SK-N-SH treated with all-trans-retinoic acid at 6 μM for 48 hours (cell line): ENCODE measurements at regions not wholly inside any gene's neighbourhood (a gene's known extent, or its start where the extent isn't known, plus 50 kb on each side); places are given as distances from the start of the nearest gene placed in this dataset.

Experiments used
- BACH2 ChIP-seq: fragments of 250-450 bp; sonication (Bioruptor Pico); IDR thresholded peaks from 2 replicates; pipeline ENCODE4 v1.9.0; 2021; ENCODE audit warnings: mild to moderate bottlenecking, borderline replicate concordance
- ESRRG ChIP-seq: fragments of 250-450 bp; sonication (Bioruptor Pico); IDR thresholded peaks from 2 replicates; pipeline ENCODE4 v1.6.1; 2021; ENCODE audit warnings: mild to moderate bottlenecking
- PATZ1 ChIP-seq: fragments of 250-450 bp; sonication (Bioruptor Pico); IDR thresholded peaks from 2 replicates; pipeline ENCODE4 v1.8.0; 2020; ENCODE audit warnings: mild to moderate bottlenecking, moderate library complexity, borderline replicate concordance
- TCF4 ChIP-seq: fragments of 250-450 bp; sonication (Bioruptor Pico); IDR thresholded peaks from 2 replicates; pipeline ENCODE4 v1.8.0; 2021; ENCODE audit warnings: mild to moderate bottlenecking, moderate library complexity, borderline replicate concordance
- TOX ChIP-seq: fragments of 250-450 bp; sonication (Bioruptor Pico); IDR thresholded peaks from 2 replicates; pipeline ENCODE4 v1.8.0; 2021; ENCODE audit warnings: mild to moderate bottlenecking, moderate library complexity, borderline replicate concordance
- ZC3H10 ChIP-seq: fragments of 250-450 bp; sonication (Bioruptor Pico); IDR thresholded peaks from 2 replicates; pipeline ENCODE4 v1.5.1; 2021; ENCODE audit warnings: mild to moderate bottlenecking, moderate library complexity
- ZFP3 ChIP-seq: fragments of 250-450 bp; sonication (Bioruptor Pico); IDR thresholded peaks from 2 replicates; pipeline ENCODE4 v1.5.0; 2020; ENCODE audit warnings: mild to moderate bottlenecking, moderate library complexity
- ZFP30 ChIP-seq: fragments of 450-650 bp; formaldehyde crosslinking; IDR thresholded peaks from 2 replicates; pipeline ENCODE4 v1.5.0; 2022; ENCODE audit warnings: mild to moderate bottlenecking, moderate library complexity

GRCh38 chr4:63315651-63316050 lies 1093.6 kb downstream of the TECRL start:
- TF ChIP-seq TOX (no peak), ESRRG (CRISPR knock-in tag) (no peak), ZFP3 (CRISPR knock-in tag) (no peak), ZFP30 (CRISPR knock-in tag) (no peak), PATZ1 (CRISPR knock-in tag) (no peak), ZC3H10 (CRISPR knock-in tag) (no peak), TCF4 (CRISPR knock-in tag) (no peak), BACH2 (CRISPR knock-in tag) (no peak)
